SK-N-SH (cell line): ENCODE measurements at regions not wholly inside any gene's neighbourhood (a gene's known extent, or its start where the extent isn't known, plus 50 kb on each side); places are given as distances from the start of the nearest gene placed in this dataset.

Source experiments
- CTCF ChIA-PET: fragments of 300-600, 350-600 bp; formaldehyde crosslinking; extraction: SDS; loops from one replicate; lab custom pipeline; 2021; lab: Yijun Ruan, JAX
- POLR2A ChIA-PET: fragments of 350-600 bp; sonication (Branson Sonifier 250); formaldehyde crosslinking; extraction: SDS; loops from one replicate; lab custom pipeline; 2020; ENCODE audit warnings: antibody characterized with exemption, inconsistent platforms; lab: Yijun Ruan, JAX
- DNase-seq: peaks from one replicate; pipeline ENCODE4 v3.0.0; 2012
- H2AFZ ChIP-seq: fragments of 200-600 bp; sonication (generic); 2 replicates; pipeline ENCODE4 v1.8.1; 2016; ENCODE audit warnings: antibody characterized with exemption, mild to moderate bottlenecking, low read depth
- H3F3A ChIP-seq: fragments of 200-600 bp; sonication (generic); replicated peaks from 2 replicates; pipeline ENCODE3; 2016; ENCODE audit warnings: antibody characterized with exemption, mild to moderate bottlenecking; ENCODE audit not compliant: insufficient read depth
- H3K27ac ChIP-seq, 2 experiments: fragments of 200-500 bp in 1 of 2; fragments of 200-600 bp in 1 of 2; sonication (Bioruptor generic) in 1 of 2; sonication (generic), shearing (Covaris generic) in 1 of 2; 2 replicates each; pipeline versions ENCODE4 v1.5.1 to v1.6.1; 2014 to 2016; ENCODE audit warnings: low read depth in 2 of 2, inconsistent platforms in 1 of 2, low read length in 1 of 2, mild to moderate bottlenecking in 1 of 2, mixed read lengths in 1 of 2
- H3K27me3 ChIP-seq: fragments of 200-600 bp; sonication (generic), shearing (Covaris generic); 2 replicates; pipeline ENCODE4 v1.6.1; 2016; ENCODE audit warnings: mixed run types; ENCODE audit not compliant: insufficient read depth
- H3K36me3 ChIP-seq, 2 experiments: fragments of 200-500 bp in 1 of 2; fragments of 200-600 bp in 1 of 2; sonication (Bioruptor generic) in 1 of 2; sonication (generic) in 1 of 2; replicated peaks in 1 of 2; 2 replicates each; pipeline versions ENCODE3 to v1.5.1; 2014 to 2016; ENCODE audit warnings: low read length in 1 of 2, mild to moderate bottlenecking in 1 of 2; ENCODE audit not compliant: insufficient read depth in 2 of 2, control insufficient read depth in 1 of 2
- H3K4me1 ChIP-seq, 2 experiments: fragments of 200-500 bp in 1 of 2; fragments of 200-600 bp in 1 of 2; sonication (Bioruptor generic) in 1 of 2; sonication (generic), shearing (Covaris generic) in 1 of 2; 2 replicates each; pipeline versions ENCODE4 v1.5.1 to v1.6.1; 2014 to 2016; ENCODE audit warnings: low read depth in 1 of 2, low read length in 1 of 2, mixed run types in 1 of 2; ENCODE audit not compliant: insufficient read depth in 2 of 2, control insufficient read depth in 1 of 2
- H3K4me2 ChIP-seq: fragments of 200-600 bp; sonication (generic), shearing (Covaris generic); 2 replicates; pipeline ENCODE4 v1.6.1; 2017; ENCODE audit warnings: mixed run types
- H3K4me3 ChIP-seq, 2 experiments: fragments of 200-500 bp in 1 of 2; fragments of 200-600 bp in 1 of 2; sonication (Bioruptor generic) in 1 of 2; sonication (generic), shearing (Covaris generic) in 1 of 2; 2 replicates each; pipeline versions ENCODE4 v1.5.1 to v1.8.1; 2014 to 2016; ENCODE audit warnings: low read depth in 2 of 2, inconsistent platforms in 1 of 2, low read length in 1 of 2, mild to moderate bottlenecking in 1 of 2, mixed read lengths in 1 of 2, moderate library complexity in 1 of 2
- H3K79me2 ChIP-seq: fragments of 200-600 bp; sonication (generic); 2 replicates; pipeline ENCODE4 v1.8.1; 2017; ENCODE audit warnings: mild to moderate bottlenecking; ENCODE audit not compliant: insufficient read depth
- H3K9ac ChIP-seq: fragments of 200-600 bp; sonication (generic); 2 replicates; pipeline ENCODE4 v1.6.1; 2017; ENCODE audit warnings: mixed run types
- H3K9me2 ChIP-seq: fragments of 200-600 bp; sonication (generic); 2 replicates; pipeline ENCODE4 v1.6.1; 2017; ENCODE audit warnings: mixed run types
- H3K9me3 ChIP-seq: fragments of 200-600 bp; sonication (generic); 2 replicates; pipeline ENCODE4 v1.6.1; 2017; ENCODE audit warnings: mixed run types, mild to moderate bottlenecking, moderate library complexity
- H4K20me1 ChIP-seq: fragments of 200-600 bp; sonication (generic); 2 replicates; pipeline ENCODE4 v1.6.1; 2017; ENCODE audit warnings: mild to moderate bottlenecking, mixed run types; ENCODE audit not compliant: insufficient read depth
- CHD2 ChIP-seq: fragments of 150-350 bp; IDR thresholded peaks from 2 replicates; pipeline ENCODE4 v1.6.1; 2018; ENCODE audit warnings: low read length; ENCODE audit not compliant: partially characterized antibody
- CTCF ChIP-seq: fragments of 200-600 bp; sonication (generic); IDR thresholded peaks from 2 replicates; pipeline ENCODE4 v1.6.1; 2017; ENCODE audit warnings: antibody characterized with exemption, mild to moderate bottlenecking, moderate library complexity
- ELF1 ChIP-seq: IDR thresholded peaks from 2 replicates; pipeline ENCODE4 v1.4.0; 2012
- EP300 ChIP-seq, 2 experiments: IDR thresholded peaks; 2 replicates each; pipeline versions ENCODE4 v1.4.0 to v1.6.1; 2012; ENCODE audit warnings: borderline replicate concordance in 1 of 2, low read depth in 1 of 2, low read length in 1 of 2
- FOSL2 ChIP-seq: IDR thresholded peaks from 2 replicates; pipeline ENCODE4 v1.4.0; 2012; ENCODE audit warnings: low read depth, mild to moderate bottlenecking, moderate library complexity, borderline replicate concordance
- GATA2 ChIP-seq: sonication (generic); formaldehyde crosslinking; IDR thresholded peaks from 2 replicates; pipeline ENCODE4 v1.5.0; 2020; ENCODE audit warnings: mild to moderate bottlenecking, missing genetic modification reagents
- IRF3 ChIP-seq: fragments of 150-350 bp; IDR thresholded peaks from 2 replicates; pipeline ENCODE4 v1.6.1; 2016; ENCODE audit warnings: mild to moderate bottlenecking, low read depth, low read length
- JUND ChIP-seq: IDR thresholded peaks from 2 replicates; pipeline ENCODE4 v1.4.0; 2012
- POLR2AphosphoS5 ChIP-seq: IDR thresholded peaks from 2 replicates; pipeline ENCODE4 v1.6.1; 2012; ENCODE audit warnings: low read depth, low read length
- RFX5 ChIP-seq: IDR thresholded peaks from 2 replicates; pipeline ENCODE4 v1.6.1; 2012; ENCODE audit warnings: mild to moderate bottlenecking, improper control_type of control experiment, low read length
- SIN3A ChIP-seq: IDR thresholded peaks from 2 replicates; pipeline ENCODE4 v1.6.1; 2012; ENCODE audit warnings: low read depth, mild to moderate bottlenecking, low read length, moderate library complexity, borderline replicate concordance
- SMC3 ChIP-seq: IDR thresholded peaks from 2 replicates; pipeline ENCODE4 v1.6.1; 2012; ENCODE audit warnings: low read depth, low read length, improper control_type of control experiment
- TAF1 ChIP-seq: IDR thresholded peaks from 2 replicates; pipeline ENCODE4 v1.6.1; 2012; ENCODE audit warnings: low read depth, mild to moderate bottlenecking, low read length, moderate library complexity, borderline replicate concordance
- TCF12 ChIP-seq: IDR thresholded peaks from 2 replicates; pipeline ENCODE4 v1.4.0; 2012
- TEAD4 ChIP-seq: IDR thresholded peaks from 2 replicates; pipeline ENCODE4 v1.4.0; 2012; ENCODE audit warnings: mild to moderate bottlenecking, borderline replicate concordance; ENCODE audit not compliant: insufficient read depth
- USF1 ChIP-seq: IDR thresholded peaks from 2 replicates; pipeline ENCODE4 v1.4.0; 2012; ENCODE audit warnings: low read depth, borderline replicate concordance
- WGBS: methylation state at CpG from one replicate; pipeline ENCODE4 v1.1.6; 2017; ENCODE audit warnings: low lambda C conversion rate; 5-methylcytosine and 5-hydroxymethylcytosine counted together
- TF ChIP-seq, protein P1 (sequence below): IDR thresholded peaks from 2 replicates; pipeline ENCODE4 v1.4.0; 2012; ENCODE audit warnings: low read depth, borderline replicate concordance
- TF ChIP-seq, protein P2 (sequence below): IDR thresholded peaks from 2 replicates; pipeline ENCODE4 v1.6.1; 2012; ENCODE audit warnings: mild to moderate bottlenecking, low read depth, low read length, moderate library complexity

- no peaks in the 10 kb centered on the region for H4K20me1 ChIP-seq
- H2AFZ ChIP-seq, result no peak overlapping the region
- no peak for DNase-seq
- H3K27me3 ChIP-seq, result no peaks in the 10 kb centered on the region
- H3K4me3 ChIP-seq, result no peak overlapping the region
- no peak overlapping the region for H3K4me2 ChIP-seq
- no peaks in the 10 kb centered on the region for H3K9me3 ChIP-seq
- peaks cover 13 to 14% of the 10 kb centered on the region in 2 experiments; a peak in 3 of 4 replicates for H3K4me1 ChIP-seq
- WGBS, result 92% methylated on average over 11 of the region's 20 CpGs
- H3F3A ChIP-seq, result no peaks in the 10 kb centered on the region
- H3K27ac ChIP-seq, result no peak overlapping the region
- no peak overlapping the region for H3K9ac ChIP-seq
- no peaks in the 10 kb centered on the region for H3K79me2 ChIP-seq
- no peak for TF ChIP-seq FOSL2
- TF ChIP-seq USF1, result no peak
- no peak for TF ChIP-seq EP300 (IDR thresholded peaks at IDR 0.05; ENCODE audit: borderline replicate concordance in 1 of 2, low read depth in 1 of 2, low read length in 1 of 2)
- no peak for TF ChIP-seq TAF1
- TF ChIP-seq IRF3, result no peak
- TF ChIP-seq POLR2AphosphoS5, result no peak
- TF ChIP-seq, protein P1, sequence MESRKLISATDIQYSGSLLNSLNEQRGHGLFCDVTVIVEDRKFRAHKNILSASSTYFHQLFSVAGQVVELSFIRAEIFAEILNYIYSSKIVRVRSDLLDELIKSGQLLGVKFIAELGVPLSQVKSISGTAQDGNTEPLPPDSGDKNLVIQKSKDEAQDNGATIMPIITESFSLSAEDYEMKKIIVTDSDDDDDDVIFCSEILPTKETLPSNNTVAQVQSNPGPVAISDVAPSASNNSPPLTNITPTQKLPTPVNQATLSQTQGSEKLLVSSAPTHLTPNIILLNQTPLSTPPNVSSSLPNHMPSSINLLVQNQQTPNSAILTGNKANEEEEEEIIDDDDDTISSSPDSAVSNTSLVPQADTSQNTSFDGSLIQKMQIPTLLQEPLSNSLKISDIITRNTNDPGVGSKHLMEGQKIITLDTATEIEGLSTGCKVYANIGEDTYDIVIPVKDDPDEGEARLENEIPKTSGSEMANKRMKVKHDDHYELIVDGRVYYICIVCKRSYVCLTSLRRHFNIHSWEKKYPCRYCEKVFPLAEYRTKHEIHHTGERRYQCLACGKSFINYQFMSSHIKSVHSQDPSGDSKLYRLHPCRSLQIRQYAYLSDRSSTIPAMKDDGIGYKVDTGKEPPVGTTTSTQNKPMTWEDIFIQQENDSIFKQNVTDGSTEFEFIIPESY, result no peak
- TF ChIP-seq CHD2, result no peak
- TF ChIP-seq RFX5, result no peak
- TF ChIP-seq TCF12, result no peak
- TF ChIP-seq SMC3, result no peak
- TF ChIP-seq CTCF, result no peak
- TF ChIP-seq JUND, result no peak
- no peak for TF ChIP-seq GATA2 (CRISPR knock-in tag)
- no peak for TF ChIP-seq TEAD4
- no peak for TF ChIP-seq SIN3A
- TF ChIP-seq, protein P2, sequence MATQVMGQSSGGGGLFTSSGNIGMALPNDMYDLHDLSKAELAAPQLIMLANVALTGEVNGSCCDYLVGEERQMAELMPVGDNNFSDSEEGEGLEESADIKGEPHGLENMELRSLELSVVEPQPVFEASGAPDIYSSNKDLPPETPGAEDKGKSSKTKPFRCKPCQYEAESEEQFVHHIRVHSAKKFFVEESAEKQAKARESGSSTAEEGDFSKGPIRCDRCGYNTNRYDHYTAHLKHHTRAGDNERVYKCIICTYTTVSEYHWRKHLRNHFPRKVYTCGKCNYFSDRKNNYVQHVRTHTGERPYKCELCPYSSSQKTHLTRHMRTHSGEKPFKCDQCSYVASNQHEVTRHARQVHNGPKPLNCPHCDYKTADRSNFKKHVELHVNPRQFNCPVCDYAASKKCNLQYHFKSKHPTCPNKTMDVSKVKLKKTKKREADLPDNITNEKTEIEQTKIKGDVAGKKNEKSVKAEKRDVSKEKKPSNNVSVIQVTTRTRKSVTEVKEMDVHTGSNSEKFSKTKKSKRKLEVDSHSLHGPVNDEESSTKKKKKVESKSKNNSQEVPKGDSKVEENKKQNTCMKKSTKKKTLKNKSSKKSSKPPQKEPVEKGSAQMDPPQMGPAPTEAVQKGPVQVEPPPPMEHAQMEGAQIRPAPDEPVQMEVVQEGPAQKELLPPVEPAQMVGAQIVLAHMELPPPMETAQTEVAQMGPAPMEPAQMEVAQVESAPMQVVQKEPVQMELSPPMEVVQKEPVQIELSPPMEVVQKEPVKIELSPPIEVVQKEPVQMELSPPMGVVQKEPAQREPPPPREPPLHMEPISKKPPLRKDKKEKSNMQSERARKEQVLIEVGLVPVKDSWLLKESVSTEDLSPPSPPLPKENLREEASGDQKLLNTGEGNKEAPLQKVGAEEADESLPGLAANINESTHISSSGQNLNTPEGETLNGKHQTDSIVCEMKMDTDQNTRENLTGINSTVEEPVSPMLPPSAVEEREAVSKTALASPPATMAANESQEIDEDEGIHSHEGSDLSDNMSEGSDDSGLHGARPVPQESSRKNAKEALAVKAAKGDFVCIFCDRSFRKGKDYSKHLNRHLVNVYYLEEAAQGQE, result no peak
- TF ChIP-seq ELF1, result no peak
- TF ChIP-seq, all 33 proteins: peak for 0
- ChIA-PET CTCF (interaction anchor here (0.9 kb wide), 1 partner anchor 18 kb away, joined by 3 read pairs; no protein-coding TSS in a partner anchor), POLR2A (no interaction called here)
- Histone ChIP-seq H3K9me2 (no peaks in the 10 kb centered on the region), H3K36me3 (no peaks in the 10 kb centered on the region)
These were observed 166.3 kb upstream of the ZNF608 start for GRCh38 chr5:124912638-124913328.
